ENCODE measurements at regions not wholly inside any gene's neighbourhood (a gene's known extent, or its start where the extent isn't known, plus 50 kb on each side); places are given as distances from the start of the nearest gene placed in this dataset.

DNA sequence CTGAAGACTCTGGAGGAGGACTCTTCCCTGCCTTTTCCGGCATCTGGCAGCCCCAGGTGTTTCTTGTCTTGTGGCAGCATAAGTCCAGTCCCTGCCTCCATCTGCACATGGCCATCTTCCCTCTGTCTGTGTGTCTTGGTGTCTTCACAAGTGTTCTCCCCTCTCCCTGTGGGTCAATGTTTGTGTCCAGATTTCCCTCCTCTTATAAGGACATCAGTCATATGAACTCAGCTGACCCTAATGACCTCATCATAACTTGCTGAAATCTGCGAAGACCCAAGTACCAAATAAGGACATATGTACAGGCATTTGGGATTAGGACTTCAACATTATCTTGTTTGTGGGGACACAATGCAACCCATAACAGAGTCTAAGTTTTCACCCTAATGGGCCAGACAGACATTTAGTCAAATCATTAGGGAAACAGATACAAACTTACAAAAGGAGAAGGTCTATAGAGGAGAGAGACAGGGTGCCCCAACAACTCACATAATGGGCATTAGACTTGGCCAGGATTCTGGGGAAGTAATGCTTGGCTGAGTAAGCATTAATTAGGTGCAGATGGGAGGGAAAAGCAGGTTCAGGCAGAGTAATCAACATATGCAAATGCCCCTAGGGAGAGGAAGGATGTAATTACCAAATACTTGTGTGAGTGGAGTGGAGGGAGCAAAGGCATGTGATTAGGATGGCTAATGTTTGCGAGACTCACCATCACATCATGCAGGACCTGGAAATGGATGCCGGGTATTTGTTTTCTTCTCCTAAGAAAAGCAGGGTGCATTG lies 372.8 kb upstream of the TBL1XR1 start:
- DNase-seq (ENCODE audit: low spot score): no peak

DNA sequence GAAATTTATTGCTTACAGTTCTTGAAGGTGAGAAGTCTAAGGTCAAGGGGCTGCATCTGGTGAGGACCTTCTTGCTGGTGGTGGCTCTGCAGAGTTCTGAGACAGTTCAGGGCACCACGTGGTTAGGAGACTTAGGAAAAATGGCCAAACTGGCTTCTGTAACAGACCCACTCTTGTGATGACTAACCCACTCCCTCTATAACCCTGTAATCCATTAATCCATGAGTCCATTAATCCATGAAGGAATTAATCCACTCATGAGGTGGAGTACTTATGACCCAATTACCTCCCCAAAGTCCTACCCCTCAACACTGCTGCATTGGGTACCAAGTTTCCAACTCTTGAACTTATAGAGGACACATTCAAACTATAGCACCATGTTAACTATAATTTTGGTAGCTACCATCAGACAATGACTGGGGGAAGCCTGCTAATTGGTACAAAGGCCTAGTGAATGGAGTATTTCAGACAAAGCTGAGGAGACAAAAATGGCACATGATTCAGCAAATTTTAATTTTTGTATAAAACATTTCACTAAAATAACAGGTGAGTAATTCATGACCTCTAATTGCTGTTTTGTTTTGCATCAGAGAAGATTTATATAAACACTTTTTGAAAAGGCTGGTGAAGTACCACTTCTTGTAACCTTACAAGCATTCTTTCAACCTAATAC lies 374.1 kb upstream of the TBL1XR1 start:
- no peak for DNase-seq (ENCODE audit: low spot score)

DNA sequence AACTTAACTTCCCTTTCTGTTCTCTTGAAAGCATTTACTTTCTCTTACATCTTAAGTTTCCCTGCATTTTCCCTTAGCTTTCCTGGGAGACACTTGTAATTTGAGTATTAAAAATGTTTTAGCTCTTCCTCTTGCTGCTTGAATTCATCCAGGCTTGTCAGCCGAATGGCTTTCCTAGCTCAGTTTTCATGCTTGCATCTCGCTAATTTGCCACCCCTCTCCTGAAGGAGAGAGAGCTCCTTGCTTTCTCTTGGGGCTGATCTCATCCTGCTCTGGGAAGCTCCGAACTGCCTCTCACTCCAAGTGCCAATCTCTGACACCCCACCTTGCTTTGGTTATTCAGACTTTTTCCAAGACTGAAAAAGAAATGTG lies 374.6 kb upstream of the TBL1XR1 start:
- no peak for DNase-seq (ENCODE audit: low spot score)

DNA sequence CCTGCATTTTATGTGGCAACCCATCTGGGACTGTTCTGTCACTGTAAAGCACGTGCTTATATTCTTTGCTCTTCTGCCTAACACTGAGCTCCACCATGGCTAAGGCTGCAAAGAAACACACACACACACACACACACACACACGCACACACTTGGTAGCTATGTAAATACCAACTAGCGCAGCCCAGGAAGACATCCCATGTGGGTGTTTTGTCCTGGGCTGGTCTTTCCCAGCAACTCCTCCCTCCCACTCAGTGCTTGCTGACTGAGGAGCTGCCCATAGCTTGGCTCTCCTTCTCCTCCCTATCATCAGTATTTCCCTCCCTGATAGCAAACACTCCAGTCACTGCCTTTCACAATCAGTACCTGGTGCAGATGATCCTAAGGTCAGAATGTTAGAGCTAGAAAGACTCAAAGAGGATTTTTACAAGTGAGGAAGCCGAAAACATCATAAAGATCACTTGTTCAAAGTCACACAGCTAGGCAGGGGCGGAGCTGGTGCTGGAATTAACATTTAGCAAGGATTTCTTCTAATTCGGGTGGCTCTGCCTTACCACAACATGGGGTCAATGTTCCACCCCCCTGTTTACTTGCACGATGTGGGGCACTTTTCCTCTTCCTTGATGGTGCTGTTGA lies 377.1 kb upstream of the TBL1XR1 start:
- no peak for DNase-seq (ENCODE audit: low spot score)

DNA sequence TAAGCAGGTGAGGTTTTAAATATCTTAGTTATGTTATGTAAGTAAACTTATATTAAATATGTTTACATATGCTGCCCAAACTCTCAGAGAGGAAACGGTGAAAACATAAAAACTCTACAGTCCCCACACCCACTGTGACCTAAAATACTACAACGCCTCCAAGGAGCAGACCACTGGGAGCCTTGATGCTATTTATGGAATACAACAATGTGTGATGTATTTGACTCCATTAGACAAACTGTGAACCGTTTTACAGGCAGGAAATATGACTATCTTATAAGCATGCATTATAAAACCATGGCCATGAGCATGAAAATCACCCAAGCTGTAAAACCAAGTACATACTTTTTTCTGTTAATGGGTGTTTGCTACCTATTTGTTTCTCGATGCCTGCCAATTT lies 379.5 kb upstream of the TBL1XR1 start:
- DNase-seq (ENCODE audit: low spot score): no peak

DNA sequence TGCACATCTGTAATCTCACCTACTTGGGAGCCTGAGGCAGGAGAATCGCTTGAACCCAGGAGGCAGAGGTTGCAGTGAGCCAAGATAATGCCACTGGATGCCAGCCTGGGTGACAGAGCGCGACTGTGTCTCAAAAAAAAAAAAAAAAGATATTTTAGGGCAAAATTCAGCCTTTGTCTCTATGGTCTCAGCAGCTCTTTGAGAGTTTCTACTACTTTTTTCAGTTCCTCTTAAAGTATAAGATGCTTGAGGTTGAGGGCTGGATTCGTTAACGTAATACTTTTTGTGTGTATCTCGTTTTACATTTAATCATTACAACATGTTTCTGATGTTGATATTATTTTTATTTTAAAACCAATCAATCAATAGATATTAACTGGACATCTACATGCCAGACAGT lies 381.2 kb upstream of the TBL1XR1 start:
- DNase-seq (ENCODE audit: low spot score): no peak

DNA sequence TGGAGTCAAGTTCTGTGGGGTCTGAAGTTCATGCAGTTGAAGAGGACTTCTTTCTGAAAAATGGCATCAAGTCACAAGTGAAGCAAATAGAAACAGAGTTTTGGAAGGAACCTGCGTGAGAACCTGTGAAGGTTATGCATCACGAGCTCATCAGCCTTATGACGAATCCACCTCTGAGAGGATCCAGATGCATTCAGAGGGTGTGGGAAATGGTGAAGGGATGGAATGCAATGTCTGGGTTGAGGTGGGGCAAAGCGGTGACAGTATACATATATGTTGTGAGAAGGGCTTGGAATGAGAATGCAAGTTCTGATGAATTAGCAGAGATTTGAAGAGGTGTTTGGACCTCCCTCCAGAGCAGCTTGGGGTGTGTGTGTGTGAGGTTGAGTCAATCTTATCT lies 382.1 kb upstream of the TBL1XR1 start:
- DNase-seq (ENCODE audit: low spot score): no peak

DNA sequence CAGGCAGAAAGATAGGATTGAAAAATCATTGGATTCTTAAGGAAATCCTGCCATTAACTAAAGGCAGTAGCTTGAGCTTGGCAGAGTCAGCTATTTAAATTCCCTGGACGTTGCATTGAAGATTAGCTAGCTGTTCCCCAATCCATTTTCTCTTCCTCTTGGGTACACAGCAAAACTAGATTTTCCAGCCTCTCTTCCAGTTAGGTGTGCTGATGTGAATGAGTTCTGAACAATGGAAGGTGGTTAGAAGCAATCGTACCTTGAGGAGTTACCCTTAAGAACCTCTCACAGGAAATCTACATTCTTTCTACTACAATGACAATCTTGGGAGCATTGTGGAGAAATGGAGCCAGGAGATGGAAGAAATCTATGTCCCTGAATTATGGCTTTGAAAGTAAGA lies 383.2 kb upstream of the TBL1XR1 start:
- no peak for DNase-seq (ENCODE audit: low spot score)

DNA sequence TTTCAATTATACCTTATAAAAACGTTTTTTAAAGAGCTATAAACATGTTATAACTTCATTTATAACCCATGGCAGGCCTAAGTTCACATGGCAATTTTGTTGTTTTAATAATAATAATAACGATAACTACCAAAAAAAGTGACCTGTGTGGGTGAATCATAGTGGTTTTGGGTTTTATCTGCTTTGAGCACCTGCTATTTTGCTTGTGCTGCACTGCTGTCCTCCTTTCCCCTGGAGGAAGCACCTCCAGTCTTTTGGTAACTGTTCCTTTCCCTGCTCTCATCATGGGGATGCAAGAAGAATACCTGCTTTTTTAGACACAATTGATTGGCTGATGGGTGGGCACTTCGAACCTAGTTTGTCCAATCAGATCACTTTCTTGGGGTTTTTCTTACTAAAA lies 388.0 kb upstream of the TBL1XR1 start:
- no peak for DNase-seq (ENCODE audit: low spot score)

DNA sequence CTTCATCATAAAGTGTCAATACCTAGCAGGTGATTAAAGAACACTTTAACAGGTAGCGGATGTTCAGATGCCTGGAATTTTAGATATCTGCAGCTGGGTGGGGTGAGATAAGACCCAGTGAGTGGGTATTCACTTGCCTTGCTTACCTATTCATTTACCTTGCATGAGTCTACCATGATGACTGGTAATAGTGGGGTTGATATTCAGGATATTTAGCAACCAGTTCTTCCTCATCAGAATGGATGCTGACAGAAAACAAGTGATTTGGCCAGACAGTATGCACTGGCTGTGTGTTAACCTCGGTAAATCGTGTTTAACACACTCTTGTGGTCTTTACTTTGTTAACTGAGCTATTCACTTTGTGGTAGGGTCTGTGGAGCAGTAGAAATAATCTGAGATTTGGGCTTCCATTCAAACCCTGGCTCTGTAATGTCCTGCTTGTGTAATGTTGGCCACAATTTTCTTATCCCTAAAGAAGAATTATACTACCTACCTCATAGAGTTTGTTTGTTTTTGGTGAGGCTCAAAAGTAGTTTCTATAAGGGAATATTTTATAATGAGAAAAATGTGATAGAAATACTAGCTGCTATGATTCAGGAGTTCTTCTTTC lies 391.9 kb upstream of the TBL1XR1 start:
- no peak for DNase-seq (ENCODE audit: low spot score)

DNA sequence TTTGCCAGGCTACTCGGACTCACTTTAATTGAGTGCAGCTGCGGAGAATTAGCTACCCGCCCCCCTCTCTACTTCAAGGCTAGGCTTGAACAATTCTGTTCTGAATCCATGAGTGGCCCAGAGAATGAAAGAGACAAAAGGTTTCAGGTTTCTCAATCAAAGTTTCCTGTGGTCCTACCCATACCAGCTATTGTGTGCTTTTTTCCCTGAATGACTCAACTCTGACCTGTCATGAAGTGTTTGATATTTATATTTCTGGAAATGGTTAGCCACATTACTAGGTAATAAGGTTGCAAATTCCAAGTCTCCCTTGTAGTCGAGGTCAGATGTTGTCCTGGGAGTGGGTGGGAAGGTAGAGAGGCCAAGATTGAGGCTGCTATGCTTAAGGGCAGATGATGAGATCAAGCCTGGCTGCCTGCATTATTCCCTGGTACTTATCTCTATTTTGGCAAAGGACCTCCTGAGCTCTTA lies 392.7 kb upstream of the TBL1XR1 start:
- DNase-seq (ENCODE audit: low spot score): no peak

DNA sequence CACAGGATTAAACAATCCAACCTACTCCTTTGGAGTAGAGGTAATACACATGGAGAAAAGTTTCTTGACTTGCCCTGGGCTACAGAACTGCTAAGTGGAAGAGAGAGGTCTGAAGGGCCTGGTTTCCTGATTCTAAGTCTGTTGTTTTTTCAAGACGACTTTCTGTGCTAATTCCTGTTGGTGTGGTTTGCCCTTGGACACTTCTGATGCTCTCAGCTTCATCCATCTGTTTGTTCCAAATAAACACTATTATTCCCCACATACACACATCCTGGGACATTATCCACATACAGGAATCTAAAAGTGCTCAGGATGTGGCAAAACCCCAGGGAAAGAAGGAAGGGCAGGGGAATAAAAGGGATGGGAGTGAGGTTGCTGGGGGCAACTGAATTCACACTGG lies 393.5 kb upstream of the TBL1XR1 start:
- no peak for DNase-seq (ENCODE audit: low spot score)

DNA sequence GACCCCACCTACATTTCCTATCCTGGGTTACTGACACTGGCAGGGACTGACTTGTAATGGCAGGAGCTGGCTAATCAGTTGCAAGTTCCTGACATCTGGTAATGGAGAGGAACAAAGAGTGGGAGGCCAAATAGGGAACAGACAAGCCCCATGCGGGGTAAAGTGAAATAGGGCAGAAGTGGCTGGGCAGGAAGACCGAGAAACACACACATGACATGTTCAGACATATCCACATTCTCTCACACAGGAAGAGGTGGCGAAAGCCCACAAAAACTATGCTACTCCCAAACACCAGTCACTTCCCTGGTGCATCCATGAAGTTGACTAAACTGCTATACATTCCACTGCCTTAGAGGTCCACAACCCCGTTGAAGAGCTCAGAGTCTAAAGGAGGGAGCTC lies 394.1 kb upstream of the TBL1XR1 start:
- DNase-seq (ENCODE audit: low spot score): no peak

DNA sequence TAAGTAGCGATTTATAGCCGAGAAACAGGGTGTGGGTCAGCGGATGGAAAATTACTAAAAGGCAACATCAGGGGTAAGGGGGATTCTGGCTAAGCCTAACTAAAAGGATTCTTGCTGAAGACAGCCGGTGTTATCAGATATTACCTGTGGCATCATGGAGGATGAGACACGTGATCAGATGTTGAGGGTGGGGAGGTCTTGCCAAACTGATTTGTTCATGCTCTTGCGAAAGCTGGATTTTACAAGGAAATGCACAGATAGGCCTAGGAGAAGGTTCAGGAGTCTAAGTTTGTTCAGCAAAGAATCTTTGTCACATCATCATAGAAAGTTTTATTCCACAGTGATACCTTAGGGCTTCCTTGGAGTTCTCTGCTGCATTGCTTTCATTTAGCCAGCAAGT lies 396.8 kb upstream of the TBL1XR1 start:
- DNase-seq (ENCODE audit: low spot score): no peak

DNA sequence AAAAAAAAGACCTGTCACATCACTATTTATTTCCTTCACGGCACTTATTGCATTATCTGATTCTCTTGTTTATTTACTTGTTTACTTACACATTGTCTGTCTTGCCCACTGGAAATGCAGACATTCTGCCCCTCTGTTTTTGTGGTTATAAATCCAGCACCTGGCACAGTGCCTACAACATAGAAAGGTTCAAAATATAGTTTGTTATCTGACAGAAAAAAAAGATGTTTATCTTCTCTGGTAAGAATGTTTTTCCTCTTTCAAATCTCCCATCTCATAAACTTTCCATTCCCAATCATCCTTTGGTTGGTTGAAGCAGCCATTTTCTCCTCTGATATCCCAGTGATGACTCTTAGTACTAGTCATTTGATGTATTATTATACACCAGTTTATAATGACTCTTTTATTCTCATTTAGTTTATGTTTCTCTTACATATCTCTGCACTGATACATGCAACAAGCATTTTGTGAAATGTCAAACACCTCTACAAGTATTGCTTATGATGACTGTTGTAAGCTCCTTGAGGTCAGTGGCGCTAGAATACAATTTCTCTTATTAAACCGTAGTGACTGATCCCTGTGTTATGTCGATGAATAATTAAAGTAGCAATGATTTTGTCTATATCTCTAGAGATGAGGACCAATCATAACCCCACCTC lies 398.4 kb upstream of the TBL1XR1 start:
- no peak for DNase-seq (ENCODE audit: low spot score)

DNA sequence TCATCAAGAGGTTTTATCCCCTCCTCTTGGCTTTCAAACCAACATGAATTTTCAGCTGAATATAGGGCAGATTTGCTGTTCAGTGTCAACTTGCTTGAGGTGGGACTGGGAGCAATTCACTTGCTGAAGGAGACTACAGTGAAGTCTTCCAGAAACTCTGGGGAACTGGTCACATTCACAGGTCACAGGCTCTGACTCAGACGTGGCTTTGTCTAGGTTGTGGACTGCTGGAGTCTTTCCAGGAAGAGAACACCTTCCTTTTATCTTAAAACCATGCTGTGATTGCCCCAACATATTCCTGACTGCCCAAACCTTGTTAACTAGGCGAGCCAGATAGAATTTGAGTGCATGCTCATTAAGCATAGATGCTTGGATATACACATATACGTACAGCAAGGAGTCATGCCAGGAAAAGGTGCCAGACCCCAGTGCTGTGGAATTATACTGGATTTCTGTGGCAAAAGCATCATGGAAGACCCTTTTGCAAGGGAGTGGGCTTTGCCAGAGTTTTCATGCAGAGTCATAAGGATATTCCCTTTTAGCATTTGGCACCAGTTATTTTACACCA lies 399.1 kb upstream of the TBL1XR1 start:
- DNase-seq (ENCODE audit: low spot score): no peak

DNA sequence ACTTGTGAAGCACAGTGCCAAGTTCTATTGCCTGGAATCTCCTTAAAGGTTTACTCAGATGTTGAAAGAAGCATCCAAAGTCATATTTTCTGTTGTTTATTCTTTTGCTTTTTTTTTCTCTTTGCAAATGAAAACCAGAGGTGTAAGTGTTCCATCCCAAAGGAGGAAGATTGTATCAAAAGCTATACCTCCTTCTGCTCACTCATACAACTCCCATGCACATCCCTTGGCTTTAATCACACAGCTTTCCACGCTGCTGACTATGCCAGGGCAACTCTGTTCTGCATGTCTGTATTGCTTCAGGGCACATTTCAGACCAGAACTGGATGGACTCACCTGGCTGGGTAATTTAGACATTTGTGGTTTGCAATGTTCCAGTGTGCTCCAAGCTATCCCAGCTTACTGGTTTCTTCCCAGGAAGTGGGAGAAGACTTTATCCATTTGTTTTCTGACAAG lies 399.6 kb upstream of the TBL1XR1 start:
- no peak for DNase-seq (ENCODE audit: low spot score)

DNA sequence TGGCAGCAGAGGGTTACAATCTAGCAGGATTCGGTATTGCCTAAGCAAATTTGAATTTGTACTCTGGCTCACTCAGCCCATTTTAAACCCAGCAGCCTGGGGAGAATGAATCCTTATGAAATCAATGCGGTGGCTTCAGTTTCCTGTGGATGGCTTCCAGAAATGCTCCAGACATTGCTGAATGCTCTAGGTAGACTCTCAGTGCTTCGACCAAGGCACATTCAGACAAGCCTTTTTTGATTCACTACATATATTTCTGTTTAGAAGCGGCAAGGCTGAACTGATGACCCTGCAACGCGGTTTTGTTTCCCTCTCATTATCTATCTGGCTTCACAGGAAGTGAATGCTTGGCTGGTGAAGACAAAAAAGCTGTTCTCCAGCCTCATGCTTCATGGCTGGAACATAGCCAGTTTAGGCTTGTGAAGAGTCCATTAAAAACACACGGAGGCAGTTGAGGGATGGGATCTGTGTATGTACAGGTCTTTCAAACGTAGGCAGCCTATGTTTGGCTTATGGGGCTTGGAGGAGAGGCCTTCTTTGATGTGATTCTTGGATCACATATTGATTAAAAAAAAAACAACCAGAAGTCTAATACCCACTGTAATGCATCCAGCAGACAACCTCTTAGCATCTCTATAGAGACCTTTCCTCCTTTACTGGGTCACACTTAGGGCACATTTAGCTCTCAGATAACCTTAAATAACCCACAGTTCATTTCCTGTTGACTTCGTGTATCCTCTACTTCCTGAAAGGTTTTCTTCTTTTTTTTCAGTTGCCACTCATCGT lies 400.2 kb upstream of the TBL1XR1 start:
- DNase-seq (ENCODE audit: low spot score): peak; percentile 76

DNA sequence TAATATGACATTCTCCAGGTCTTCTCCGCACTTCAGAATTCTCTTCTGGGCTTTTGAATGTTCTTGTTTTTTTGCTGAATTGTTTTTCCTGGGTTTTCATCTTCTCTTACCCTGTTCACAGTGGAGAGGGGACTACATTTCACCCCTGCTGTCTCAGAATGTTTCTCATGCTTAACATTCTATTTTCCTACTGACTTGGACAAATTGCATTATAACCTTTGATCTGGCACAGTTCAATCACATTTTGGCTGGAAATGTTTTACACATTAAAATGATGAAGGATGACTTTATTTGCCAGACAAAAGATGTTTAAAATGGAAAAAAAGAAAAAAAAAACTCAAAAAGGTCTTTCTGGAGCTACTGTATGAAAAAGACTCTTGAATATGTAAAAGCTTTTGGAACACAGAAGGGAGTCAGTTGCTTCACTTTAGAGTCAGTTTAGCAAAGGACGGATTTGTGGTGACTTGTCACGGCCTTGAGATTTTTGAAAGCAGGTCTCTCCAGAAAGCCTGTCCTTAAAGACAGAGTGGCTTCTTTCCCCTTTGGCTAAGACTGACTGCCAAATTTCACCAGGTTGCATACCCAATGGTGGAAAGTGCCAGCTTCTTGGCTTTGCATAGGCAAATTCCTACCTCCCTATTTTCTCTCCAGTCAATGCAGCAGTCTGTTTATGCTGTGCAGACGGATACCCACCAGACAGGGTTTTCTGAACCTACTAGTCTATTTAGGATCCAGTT lies 401.0 kb upstream of the TBL1XR1 start:
- DNase-seq (ENCODE audit: low spot score): no peak

DNA sequence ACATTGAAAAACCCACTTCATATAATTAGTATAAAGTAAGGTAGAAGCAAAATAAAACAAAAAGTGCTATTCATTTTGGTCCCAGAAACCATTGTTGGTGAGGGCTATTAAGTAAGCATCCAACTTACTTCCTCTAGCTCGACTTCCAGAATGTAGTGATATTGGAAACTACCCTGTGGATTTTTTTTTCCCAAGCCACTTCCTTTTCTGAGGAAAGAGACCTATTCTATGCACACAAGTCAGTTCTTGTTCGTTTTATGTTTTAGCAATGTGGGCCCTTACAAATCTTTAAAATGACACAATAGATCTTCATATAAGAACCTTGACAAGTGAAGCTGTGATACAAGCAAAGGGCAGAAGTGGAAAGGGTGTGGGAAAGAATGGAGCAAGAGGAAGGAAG lies 402.0 kb upstream of the TBL1XR1 start:
- DNase-seq (ENCODE audit: low spot score): no peak

Measured in left forelimb (tissue), 1 donor.